GM19372 (cell line): ENCODE measurements at regions not wholly inside any gene's neighbourhood (a gene's known extent, or its start where the extent isn't known, plus 50 kb on each side); places are given as distances from the start of the nearest gene placed in this dataset.

Experiments used
- ATAC-seq: cut with Tn5 transposase; IDR thresholded peaks from one replicate; pipeline ENCODE4 v1.9.1; 2021; ENCODE audit warnings: mild to moderate bottlenecking, low read depth, moderate library complexity; ENCODE audit not compliant: unreplicated experiment

DNA sequence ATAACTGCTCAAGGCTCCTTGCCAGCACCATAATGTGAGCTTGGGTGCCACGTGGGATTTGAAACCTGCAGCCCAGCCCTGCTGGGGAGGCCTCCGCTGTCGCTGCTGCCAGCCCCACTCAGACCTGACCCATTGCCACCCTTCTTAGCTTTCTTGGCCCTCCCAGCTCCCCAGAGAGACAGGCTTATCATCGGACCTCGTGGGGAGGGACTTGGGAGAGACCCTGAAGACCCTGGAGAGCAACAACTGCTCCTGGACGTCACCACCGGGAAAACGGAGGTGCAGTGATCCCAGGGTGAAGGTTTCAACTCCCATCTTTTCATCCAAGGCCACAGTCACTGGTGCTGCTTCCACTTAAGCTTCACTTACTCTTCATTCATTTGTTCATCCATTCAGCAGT lies 596.1 kb downstream of the PTPRU start:
- ATAC-seq, result no peak

DNA sequence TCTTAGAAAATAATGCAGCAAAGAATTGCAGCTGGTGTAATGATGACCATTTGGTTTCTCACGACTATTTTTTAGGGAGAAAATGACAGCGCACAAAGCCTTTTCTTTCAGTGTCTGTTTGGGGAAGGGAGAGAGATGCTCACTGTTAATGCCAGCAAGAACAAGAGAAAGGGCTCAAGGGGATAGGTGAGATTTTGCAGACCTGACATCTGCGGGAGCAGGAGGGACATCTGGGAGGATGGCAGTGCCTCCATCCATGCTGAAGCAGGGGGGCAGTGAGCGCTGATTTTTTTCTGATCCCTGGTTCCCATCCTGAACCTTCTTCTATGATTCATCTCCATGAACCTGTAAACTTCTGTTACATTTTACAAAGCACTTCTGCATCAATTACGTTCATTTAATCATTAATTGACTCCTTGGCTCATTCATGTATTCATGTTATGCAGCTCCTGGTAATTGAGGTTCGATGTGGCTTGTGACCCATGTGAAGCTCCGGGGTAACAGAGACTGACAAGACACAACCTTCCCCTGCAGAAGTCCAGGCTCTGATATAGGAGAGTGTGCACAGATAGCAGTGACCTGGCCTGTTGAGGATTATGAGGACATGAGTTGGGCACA lies 595.3 kb downstream of the PTPRU start:
- no peak for ATAC-seq

DNA sequence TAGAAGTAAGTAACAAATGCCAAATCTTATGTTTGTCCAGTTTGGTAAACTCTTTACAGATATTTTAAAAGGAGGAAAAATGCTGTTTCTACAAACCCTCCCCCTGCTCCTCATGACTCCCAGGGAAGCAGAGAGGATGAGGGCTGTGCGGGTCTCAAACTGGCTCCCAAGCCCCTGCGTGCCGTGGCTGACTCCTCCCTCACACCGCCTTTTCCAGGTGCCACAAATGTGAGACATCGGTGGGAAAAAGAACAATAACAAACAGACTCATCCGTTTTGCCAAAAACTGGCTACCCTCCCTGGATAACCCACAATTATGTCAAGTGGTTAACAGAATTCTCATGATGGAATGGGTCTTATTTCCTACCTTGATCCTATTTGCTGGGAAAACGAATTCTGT lies 594.6 kb downstream of the PTPRU start:
- no peak for ATAC-seq

DNA sequence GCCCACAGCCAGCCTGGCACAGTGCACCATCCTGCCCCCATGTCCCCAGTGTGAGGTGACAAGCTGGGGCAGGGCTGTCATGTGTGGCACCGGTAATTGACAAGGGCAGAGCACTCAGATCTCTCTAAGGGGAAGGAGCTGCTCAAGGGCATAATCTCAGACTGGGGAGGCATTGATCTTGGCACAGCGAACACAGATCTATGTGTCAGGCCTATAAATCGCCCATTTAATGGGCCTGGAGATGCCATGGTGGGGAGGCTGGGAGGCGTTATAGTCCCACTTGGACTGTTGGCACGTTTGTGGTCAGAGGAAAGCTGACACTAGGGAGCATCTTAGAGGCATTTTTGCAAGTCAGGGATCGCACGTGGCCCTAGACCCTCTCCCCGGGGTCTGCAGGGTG lies 594.1 kb downstream of the PTPRU start:
- no peak for ATAC-seq

DNA sequence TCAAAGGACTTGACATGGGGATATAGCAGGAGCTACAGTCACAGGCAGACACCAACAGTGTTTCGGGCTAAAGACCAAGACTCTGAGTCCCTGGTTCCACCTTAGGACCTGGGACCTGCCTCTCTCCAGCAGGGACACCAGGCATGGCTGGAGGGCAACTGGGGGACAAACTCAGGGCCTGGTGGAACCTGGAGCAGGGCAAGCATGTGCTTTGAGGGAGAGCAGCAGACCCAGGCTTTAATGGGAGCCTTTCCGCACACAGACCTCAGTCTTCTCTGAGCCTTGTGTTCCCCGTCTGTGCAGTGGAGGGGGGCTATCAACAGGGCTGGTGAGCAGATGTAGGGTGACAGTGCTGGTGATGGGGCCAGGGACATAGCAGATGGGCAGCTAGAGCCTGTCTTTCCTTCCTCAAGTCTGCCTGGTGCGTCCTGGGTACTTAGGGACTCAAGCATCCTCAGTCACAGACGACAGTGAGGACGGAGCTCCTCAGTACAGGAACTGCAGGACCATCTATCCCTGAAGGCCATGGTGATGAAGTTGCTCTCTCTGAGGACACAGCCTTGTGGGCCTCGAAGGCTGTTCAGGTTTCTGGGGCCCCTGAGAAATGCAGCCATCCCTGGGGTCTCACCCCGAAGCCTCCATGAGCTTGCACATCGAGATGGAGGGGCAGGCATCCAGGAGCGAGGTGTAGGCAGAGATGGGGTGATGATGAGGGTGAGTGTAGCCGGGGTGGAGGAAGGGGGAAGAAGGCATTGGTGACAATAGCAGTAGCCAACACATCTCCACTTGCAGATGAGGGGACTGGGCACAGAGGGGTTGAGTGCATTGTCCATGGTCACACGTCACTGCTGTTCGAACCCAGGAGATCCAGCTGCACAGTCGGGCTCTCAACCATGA lies 593.4 kb downstream of the PTPRU start:
- no peak for ATAC-seq

DNA sequence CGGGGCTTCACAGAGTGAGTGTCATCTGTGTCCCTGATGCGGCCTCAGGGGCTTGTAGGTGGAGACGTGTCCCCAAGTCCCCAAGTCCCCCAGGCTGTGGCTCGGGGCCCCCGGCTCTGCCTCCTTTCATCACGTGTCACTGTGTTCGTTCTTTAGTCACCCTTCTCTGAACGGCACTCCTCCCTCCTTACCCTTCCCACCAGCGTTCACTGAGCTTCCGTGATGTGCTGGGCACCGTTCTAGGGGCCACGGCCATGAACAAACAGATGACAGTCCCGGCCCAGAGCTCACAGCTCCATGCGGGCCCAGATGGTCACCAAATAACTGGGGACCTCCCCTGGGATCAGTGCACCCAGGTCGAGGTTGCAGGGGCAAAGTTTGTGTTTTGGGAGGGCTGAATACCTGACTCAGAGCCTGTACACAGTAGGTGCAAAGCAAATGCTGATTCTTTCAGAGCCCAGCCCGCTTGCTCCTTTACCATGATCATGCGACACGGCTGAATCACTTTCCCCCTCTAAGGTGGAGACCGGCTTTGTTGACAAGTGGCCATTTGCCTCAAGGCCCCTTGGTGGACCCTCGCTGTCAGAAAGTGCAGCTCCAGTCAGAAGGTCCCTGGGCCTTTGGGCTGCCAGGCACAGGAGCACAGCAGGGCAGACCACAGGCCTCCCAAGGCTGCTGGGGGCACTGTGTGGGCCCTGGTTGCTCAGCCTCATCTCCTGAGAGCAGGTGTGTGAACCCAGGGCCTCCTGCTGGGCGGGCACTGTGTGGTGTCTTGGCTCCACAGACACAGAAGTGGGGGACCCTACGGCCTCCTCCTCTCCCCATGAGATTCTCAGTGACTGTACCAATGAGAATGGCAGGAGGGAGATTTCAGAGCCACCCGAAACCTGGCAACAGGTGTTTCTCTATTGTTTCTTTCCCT lies 592.5 kb downstream of the PTPRU start:
- no peak for ATAC-seq

DNA sequence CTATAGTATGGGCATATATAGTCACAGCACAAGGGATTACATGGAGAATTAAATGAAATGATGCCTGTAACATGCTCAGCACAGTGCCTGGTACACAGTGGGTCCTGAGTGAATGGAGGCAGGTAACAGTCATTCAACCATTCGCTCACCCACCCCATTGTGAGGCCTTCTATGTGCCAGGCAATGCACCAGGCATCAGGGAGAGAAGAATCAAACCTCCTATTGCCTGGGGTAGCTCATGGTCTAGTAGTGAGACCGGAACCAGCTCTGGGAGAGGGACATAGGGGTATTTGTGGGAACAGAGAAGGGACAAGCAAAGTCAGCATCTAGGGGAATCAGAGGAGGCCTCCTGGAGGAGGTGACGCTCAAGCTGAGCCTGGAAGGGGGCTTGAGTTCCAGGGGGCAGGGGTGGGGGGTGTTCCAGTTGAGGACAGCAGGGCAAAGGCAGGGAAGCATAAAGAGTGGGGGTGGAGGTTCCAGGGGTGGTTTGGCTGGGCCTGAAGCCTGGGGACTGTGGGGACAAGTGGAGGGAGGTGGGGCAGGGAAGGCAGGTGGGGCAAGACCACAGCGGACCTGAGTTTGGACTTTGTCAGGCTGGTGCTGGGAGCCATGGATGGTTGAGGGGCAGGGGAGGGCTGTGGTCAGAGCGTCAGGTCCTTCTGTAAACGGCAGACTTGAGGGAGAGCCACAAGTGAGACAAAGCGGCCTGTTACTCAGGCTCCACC lies 591.6 kb downstream of the PTPRU start:
- ATAC-seq, result no peak

DNA sequence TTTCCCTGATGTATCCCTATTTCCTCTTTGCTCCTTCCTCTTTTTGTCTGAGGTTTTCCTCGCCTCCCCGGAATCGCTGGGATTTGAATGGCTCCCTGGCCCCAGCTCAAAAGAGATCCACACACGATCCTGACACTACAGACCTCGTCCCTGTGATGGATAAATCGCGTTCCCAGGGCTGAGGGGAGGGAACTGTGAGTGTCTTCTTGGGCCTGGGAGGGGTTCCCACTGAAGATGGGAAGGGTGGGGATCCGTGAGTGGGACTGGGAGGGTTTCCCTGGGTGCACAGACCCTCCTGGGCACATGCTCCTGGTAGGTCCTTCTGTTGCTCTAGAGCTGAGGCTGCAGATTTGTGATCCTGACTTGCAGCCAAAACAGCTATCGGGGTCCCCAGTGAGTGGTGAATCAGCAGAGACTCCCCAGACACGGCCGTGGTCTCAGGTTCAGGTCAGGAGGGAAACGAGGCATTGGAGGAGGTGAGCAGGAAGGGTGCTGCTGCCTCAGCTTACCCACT lies 591.0 kb downstream of the PTPRU start:
- no peak for ATAC-seq

DNA sequence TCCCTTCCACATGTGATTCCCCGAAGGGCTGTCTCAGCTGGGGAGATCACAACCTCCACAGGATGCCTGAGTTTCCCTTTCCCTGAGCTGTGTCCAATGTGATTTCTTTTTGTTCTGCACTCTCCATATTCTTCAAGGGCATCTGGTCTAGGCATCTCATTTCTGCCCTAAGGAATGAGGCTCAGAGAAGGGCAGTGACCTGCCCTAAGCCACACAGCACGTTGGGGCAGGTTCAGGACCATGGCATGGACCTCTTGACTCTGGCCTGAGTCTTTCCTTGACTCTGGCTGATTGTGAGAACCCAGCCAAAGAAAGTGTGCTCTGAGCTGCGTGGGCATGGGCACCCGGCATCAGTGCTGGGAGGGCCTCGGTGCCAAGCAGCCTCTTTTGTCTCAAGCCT lies 590.3 kb downstream of the PTPRU start:
- no peak for ATAC-seq

DNA sequence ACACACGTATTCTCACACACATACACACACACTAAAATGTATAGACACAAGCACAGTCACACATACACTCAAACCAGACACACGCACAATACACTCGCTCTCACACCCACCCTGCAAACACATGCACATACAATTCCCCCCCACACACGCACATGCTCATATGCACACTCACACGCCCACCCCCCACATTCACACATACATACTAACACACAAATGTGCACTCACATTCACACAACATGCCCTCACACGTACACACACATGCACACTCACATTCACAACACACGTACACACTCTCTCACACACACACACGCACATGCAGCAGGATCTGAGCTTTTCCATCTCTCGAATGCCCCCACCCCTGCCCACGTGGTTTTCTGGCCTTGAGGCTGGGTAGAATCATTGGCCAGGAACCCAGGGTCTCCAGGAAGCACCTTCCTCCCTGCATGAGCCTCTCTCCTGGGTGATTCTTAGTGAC lies 589.7 kb downstream of the PTPRU start:
- no peak for ATAC-seq

DNA sequence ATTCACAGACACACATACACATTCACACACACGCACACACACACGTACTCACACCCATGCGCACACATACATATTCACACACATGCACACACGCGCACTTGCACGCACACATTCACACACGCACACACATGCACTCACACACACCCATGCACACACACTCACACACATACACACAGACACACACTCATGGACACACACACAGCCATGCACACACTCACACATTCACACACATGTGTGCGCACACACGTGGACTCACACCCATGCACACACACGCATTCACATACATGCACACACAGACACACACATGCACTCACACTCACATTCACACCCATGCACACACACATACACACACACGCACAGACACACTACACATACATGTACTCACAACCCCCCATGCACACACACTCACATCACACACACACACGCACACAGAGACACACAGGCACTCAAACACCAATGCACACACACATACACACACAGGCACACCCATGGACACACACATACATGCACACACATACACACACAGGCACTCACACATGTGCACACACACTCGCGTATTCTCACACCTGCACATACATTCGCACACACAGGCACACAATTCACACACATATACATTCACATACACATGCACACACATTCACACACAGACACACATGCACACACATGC lies 589.1 kb downstream of the PTPRU start:
- ATAC-seq, result no peak

DNA sequence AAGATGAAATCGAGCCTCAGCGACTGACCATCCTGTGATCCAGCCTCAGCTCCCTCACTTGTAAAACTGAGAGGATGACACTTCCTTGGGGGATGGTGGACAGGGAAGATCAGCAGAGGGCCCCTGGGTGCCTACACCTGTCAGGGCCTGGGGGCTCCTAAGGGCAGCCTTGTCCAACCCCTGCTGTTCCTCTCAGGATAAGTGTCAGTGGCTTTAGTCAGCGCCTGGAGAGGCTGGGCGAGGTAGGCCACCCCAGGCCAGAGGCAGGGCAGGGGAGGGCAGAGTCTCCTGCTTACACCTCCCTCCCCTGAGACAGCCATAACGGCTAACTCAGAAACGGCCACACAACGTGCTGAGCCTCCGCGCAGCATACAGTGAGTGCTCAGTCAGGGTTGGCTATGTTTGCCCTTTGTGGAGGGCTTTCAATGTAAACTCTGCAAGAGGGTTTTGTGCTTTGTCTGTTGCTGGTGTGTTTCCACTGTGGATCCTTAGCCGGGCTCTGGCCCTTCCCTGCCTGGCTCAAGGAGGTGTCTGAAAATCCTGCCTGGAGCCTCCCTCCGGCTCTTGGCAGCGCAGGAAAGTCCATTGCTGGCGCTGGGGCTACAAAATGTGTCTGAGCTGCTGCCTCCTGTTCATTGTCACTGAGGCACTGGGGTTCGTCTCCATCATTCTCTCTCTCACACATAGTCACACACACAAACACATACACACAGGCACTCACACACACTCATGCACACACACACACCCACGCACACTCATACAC lies 588.4 kb downstream of the PTPRU start:
- no peak for ATAC-seq

DNA sequence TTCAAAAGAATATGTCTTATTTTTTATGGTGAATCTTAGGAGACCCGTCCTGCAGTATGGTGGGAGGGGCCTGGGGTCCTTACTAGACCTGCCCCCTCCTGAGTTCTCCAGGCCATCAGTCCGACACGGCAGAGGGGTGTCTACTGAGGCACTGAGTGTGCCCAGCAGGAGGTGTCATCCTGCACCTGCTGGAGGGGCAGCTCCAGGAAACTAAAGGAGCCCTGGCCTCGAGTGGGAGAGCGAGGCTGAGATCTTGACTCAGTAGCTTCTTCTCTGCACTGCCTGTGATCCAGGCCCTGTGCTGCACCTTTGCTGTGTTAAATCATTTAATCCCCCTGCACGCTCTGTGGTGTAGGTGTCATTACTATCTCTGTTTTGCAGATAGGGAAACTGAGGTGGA lies 587.7 kb downstream of the PTPRU start:
- no peak for ATAC-seq

DNA sequence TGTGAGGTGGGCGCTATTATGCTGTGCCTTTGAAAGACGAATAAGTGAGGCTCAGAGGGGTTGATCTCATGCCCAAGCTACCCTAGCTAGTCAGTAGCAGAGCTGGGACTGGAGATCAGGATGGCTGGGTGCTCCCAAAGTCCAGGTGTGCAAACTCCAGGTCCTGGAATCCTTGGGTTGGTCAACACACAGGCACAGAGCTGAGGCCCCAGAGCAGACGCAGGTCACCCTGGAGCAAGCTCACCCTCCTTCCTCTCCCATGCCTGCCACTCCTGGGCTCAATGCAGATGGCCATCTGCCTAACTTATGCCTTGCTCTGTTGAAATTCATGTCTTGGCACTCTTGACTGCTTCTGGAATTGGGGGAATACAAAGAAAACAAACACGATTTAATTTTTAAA lies 587.2 kb downstream of the PTPRU start:
- no peak for ATAC-seq

DNA sequence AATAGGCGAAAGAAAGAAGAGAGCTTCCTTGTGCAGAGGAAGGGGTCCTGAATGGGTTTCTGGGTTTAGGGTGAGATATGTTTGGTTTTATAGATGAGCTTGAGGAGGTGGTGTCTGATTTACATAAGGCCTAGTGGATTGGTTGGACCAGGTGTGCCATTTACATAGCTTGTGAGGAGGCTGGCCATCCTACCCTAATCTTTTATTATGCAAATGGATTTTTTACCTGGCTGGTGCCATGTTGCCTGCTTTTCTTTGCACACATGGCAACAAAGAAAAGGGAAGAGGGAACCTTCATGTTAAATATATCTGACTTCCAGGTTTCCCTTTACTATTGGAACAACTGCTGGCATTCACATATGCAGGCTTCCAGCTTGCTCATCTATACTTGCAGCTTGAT lies 585.3 kb downstream of the PTPRU start:
- ATAC-seq, result no peak

DNA sequence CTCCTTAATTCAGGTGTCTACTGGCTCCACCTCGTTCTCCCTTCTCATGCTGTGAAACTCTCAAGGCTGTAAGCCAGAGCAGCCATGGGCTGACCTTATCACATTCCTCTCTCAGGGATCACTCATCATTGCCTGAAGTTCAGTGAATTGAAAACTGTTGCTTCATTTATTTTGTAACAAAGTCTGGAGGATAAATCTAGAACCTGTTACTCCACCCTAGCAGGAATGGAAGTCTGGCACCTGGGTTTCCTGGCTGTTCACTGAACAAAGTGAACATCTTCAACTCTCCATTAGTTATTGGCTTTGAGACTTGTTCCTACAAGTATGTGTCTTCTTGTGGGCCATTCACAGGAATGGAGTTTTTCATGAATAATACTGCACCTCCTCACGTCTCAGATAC lies 584.1 kb downstream of the PTPRU start:
- no peak for ATAC-seq

DNA sequence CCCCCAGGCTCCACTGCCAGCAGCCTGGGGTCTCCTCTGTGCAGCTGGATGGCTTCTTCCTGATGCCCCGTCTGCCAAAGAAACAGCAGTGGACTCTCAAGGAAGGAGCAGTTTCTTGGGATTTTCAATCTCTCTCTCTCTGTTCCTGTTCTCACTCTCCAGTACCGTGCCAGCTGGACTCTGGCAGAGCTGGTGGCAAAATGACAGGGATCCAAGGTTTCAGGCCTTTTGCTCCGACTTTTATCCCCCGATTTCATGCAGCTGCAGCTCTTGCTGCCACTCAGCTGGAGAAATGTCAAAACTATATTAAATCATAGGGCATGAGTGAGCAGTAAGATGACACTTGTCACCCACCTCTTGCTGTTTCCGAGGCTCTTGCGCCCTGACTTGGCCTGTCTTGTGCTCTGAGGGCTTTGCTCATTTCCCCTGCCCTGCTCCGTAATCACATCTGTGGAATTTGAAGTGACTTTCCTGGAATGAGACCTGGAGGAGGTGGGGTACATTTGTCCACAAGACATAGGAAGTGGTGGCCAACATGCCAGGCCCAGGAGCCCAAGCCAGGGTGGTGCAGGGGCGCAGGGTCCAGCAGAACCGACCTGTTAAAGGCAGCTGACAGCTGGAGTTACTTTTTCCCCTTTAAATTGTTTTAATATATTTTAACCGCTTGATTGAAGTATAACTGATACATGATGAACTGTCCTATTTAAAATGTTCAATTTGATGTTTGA lies 576.2 kb downstream of the PTPRU start:
- no peak for ATAC-seq

DNA sequence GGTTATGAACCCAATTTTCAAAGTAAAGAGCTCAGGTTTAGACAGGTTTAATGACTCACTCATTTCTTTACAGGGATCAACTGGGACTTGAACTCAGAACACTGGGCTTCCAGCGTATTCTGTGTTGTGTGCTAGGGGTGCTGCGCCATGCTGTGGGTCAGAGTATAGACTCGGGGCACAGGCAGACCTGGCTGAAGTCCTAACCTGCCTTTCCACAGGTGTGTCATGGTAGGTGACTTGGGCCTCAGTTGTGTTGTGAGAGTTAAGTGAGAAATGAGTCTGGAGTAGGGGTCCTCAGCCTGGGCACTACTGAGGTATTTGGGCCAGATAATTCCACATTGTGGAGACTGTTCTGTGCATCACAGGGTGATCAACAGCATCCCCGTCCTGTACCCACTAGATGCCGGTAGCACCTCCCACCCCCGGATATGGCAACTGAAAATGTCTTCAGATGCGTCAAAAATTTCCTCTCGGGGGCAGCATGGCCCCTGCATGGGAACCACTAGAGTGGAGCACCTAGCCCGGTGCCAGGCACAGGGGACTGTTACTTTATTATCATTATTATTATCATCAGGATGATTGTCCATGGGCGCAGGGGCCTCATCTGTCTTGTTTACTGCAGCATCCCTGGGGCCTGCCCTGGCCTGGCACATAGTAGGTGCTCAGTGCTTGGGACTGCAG lies 575.5 kb downstream of the PTPRU start:
- ATAC-seq, result no peak
